HFFc6 (cell line): ENCODE measurements at regions not wholly inside any gene's neighbourhood (a gene's known extent, or its start where the extent isn't known, plus 50 kb on each side); places are given as distances from the start of the nearest gene placed in this dataset.

Experiments
- DNase-seq: peaks from one replicate; pipeline ENCODE4 v3.0.0-alpha.2; 2018
- H3K27ac Mint-ChIP-seq: 2 replicates; pipeline ENCODE4 v1.8.0; 2020; ENCODE audit warnings: mild to moderate bottlenecking, mixed read lengths
- H3K27me3 Mint-ChIP-seq: 2 replicates; pipeline ENCODE4 v1.8.0; 2021; ENCODE audit warnings: mild to moderate bottlenecking, moderate library complexity, mixed read lengths; ENCODE audit not compliant: insufficient read depth
- H3K36me3 Mint-ChIP-seq: 2 replicates; pipeline ENCODE4 v1.8.0; 2021; ENCODE audit warnings: low read depth, mixed read lengths
- H3K4me1 Mint-ChIP-seq: 2 replicates; pipeline ENCODE4 v1.8.0; 2020; ENCODE audit warnings: low read depth, mixed read lengths
- H3K4me3 Mint-ChIP-seq: 2 replicates; pipeline ENCODE4 v1.8.0; 2020; ENCODE audit warnings: mild to moderate bottlenecking, moderate library complexity, mixed read lengths
- H3K9me3 Mint-ChIP-seq: 2 replicates; pipeline ENCODE4 v1.8.0; 2020; ENCODE audit warnings: mild to moderate bottlenecking, mixed read lengths
- CTCF ChIP-seq: fragments of 200-600 bp; sonication (generic); IDR thresholded peaks from 2 replicates; pipeline ENCODE4 v1.5.0; 2021; ENCODE audit warnings: antibody characterized with exemption, mild to moderate bottlenecking

DNA sequence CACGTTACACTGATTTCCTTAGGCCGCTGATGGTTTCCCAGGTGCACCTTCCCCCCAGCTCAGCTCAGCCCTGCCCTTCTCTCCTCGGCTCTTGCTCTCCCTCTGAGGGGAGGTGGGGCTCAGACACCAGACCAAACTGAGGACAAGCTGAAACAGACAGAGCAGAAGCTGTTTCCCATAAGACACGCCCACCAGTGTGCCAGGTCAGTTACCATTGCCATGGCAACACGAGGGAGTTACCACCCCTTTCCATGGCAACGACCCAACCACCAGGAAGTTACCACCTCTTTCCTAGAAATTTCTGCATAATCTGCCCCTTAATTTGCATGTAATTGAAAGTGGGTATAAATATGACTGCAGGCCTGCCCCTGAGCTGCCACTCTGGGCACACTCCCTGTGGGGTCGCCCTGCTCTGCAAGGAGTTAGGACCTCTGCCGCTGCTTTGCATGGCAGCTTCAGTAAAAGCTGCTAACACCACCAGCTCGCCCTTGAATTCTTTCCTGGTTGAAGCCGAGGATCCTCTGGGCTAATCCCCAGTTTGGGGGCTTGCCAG is 120.9 kb upstream of the SMIM21 start:
- Mint-ChIP-seq H3K4me1 (peaks cover 21% of the 10 kb centered on the region), H3K36me3 (no peaks in the 10 kb centered on the region; the same call in 1 of the 2 replicates), H3K27ac (no peak overlapping the region), H3K9me3 (no peaks in the 10 kb centered on the region), H3K4me3 (no peak overlapping the region), H3K27me3 (peaks cover 33% of the 10 kb centered on the region)
- no peak for TF ChIP-seq CTCF
- DNase-seq = no peak

DNA sequence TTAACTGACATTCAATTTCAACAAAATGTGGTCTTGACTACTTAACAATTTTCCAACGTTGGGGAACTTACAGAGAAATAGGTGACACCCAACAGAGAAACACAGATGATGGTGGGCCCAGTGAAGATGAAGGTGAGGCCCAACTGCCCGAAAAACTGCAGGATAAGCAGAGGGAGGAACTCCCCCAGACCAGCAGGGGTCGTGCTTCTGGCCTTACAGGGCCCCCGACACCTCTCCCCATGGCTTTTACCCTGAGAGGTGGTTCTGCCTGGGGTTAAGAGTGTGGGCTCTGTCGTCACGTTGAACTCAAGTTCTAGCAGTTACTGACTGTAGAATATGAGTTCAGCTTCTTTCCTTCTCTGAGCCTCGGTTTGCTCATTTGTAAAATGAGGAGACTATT is 119.5 kb upstream of the SMIM21 start:
- no peak for DNase-seq
- Mint-ChIP-seq H3K9me3 (no peaks in the 10 kb centered on the region), H3K4me3 (no peak overlapping the region), H3K36me3 (no peaks in the 10 kb centered on the region; the same call in 1 of the 2 replicates), H3K4me1 (peaks cover 21% of the 10 kb centered on the region), H3K27ac (no peak overlapping the region), H3K27me3 (peaks cover 24% of the 10 kb centered on the region)
- TF ChIP-seq CTCF = peak; percentile 28; the same call in 1 of the 2 replicates

GRCh38 chr18:75545189-75545588 is 117.7 kb upstream of the SMIM21 start:
- Mint-ChIP-seq H3K27ac (no peak overlapping the region), H3K4me1 (peaks cover 21% of the 10 kb centered on the region), H3K36me3 (no peaks in the 10 kb centered on the region; the same call in 1 of the 2 replicates), H3K9me3 (no peaks in the 10 kb centered on the region), H3K4me3 (no peak overlapping the region; the same call in 1 of the 2 replicates), H3K27me3 (peaks cover 12% of the 10 kb centered on the region)
- no peak for TF ChIP-seq CTCF
- no peak for DNase-seq

- DNase-seq = peak; percentile 71
- Mint-ChIP-seq H3K4me3 (peak overlapping the region; percentile 9; the same call in 1 of the 2 replicates), H3K9me3 (no peaks in the 10 kb centered on the region), H3K36me3 (no peaks in the 10 kb centered on the region; the same call in 1 of the 2 replicates), H3K27ac (peak overlapping the region; percentile 64), H3K27me3 (peaks cover 8% of the 10 kb centered on the region), H3K4me1 (peaks cover 21% of the 10 kb centered on the region)
- TF ChIP-seq CTCF = no peak
These were observed 117.0 kb upstream of the SMIM21 start for GRCh38 chr18:75544496-75544895.

DNA sequence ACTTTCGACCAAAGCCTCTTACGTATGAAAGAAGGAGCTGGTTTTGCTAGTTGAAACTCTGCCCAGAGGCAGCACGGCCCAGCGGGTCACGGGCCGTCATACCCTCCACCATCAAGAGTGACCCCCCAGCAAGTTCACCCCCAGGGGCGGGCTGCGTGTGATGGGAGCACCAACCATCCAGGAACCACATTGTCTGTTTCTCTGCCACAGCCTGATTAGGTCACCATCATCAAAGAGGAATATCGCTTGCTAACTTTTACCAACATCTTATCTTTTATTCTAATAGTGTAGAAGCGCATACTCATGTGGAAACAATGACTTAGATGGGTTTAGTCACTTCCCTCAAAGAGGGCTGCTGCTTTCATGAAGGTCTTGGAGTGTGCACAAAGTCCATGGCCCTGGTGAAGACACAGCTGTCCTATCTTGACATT is 116.6 kb upstream of the SMIM21 start:
- Mint-ChIP-seq H3K27me3 (peaks cover 7% of the 10 kb centered on the region), H3K27ac (peak overlapping the region; percentile 64), H3K4me3 (peak overlapping the region; percentile 9; the same call in 1 of the 2 replicates), H3K4me1 (peaks cover 25% of the 10 kb centered on the region), H3K36me3 (no peaks in the 10 kb centered on the region; the same call in 1 of the 2 replicates), H3K9me3 (no peaks in the 10 kb centered on the region)
- TF ChIP-seq CTCF = no peak
- peak; percentile 51 for DNase-seq
